ENCODE measurements at regions not wholly inside any gene's neighbourhood (a gene's known extent, or its start where the extent isn't known, plus 50 kb on each side); places are given as distances from the start of the nearest gene placed in this dataset.
A peak's percentile ranks its signal among the peaks of the same experiment; 100 is the strongest.

DNA sequence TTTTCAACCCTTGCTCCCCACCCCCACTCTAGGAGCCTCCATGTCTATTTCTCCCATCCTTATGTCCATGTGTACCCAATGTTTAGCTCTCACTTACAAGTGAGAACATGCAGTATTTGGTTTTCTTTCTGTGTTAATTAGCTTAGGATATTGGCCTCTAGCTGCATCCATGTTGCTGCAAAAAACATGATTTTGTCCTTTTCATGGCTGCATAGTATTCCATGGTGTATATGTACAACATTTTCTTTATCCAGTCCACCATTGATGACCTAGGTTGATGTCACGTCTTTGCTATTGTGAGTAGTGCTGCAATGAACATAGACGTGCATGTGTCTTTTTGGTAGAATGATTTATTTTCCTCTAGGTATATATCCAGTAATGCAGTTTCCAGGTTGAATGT, 472.8 kb downstream of the ZNF674 start:
- H3K4me3 ChIP-seq (ENCODE audit: low read depth, low read length), result no peak overlapping the region
- DNase-seq (ENCODE audit: low read depth), result no peak
- TF ChIP-seq, protein P1, sequence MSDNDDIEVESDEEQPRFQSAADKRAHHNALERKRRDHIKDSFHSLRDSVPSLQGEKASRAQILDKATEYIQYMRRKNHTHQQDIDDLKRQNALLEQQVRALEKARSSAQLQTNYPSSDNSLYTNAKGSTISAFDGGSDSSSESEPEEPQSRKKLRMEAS (IDR thresholded peaks at IDR 0.05; ENCODE audit: low read depth, low read length), result no peak
- no peak for TF ChIP-seq POLR2A (IDR thresholded peaks at IDR 0.05; ENCODE audit: extremely low read depth, insufficient read length)
- TF ChIP-seq, protein P2, sequence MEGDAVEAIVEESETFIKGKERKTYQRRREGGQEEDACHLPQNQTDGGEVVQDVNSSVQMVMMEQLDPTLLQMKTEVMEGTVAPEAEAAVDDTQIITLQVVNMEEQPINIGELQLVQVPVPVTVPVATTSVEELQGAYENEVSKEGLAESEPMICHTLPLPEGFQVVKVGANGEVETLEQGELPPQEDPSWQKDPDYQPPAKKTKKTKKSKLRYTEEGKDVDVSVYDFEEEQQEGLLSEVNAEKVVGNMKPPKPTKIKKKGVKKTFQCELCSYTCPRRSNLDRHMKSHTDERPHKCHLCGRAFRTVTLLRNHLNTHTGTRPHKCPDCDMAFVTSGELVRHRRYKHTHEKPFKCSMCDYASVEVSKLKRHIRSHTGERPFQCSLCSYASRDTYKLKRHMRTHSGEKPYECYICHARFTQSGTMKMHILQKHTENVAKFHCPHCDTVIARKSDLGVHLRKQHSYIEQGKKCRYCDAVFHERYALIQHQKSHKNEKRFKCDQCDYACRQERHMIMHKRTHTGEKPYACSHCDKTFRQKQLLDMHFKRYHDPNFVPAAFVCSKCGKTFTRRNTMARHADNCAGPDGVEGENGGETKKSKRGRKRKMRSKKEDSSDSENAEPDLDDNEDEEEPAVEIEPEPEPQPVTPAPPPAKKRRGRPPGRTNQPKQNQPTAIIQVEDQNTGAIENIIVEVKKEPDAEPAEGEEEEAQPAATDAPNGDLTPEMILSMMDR (IDR thresholded peaks at IDR 0.05; ENCODE audit: low read depth, low read length), result no peak

DNA sequence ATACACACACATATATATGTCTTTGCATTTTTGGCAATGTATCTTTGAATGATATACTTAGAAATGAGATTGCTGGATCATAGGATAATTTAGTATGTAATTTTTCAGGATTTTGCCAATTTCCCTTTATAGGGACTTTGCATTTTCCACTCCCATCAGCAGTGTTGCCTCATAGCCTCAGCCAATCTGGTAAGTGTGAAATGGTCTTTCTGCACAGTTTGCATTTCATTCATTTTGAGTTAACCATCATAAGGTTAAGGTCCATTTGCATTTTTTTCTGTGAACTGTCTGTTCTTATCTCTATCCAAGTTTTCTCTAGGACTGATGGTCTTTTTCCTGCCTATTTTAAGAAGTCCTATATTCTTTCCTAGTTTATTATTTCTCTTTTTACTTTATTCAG, 474.8 kb downstream of the ZNF674 start:
- no peak for TF ChIP-seq POLR2A (IDR thresholded peaks at IDR 0.05; ENCODE audit: extremely low read depth, insufficient read length)
- TF ChIP-seq MYC (IDR thresholded peaks at IDR 0.05; ENCODE audit: low read depth, low read length), result no peak
- TF ChIP-seq, protein P2 (IDR thresholded peaks at IDR 0.05; ENCODE audit: low read depth, low read length), result no peak
- TF ChIP-seq, protein P1 (IDR thresholded peaks at IDR 0.05; ENCODE audit: low read depth, low read length), result no peak
- DNase-seq (ENCODE audit: low read depth), result no peak

DNA sequence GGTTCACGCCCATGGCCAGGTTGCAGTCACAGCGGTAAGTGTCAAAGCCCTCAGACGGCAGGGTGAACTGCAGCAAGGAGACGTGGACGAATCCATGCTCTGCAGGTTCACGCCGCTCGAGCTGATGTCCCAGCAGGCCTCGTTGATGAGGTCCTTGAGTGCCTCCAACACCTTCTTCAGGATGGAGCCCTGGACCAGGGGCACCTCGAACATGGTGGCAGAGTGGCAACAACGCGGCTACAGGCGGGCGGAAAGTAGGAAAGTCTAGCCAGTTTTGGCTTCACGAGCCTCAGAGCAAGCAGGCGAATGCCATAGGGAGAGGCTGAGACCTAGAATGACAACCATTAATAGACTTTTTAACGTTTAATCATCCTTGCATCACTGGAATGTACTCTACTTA, 485.9 kb downstream of the ZNF674 start:
- H3K4me3 ChIP-seq (ENCODE audit: low read depth, low read length), result no peak overlapping the region
- TF ChIP-seq, protein P1 (IDR thresholded peaks at IDR 0.05; ENCODE audit: low read depth, low read length), result no peak
- TF ChIP-seq POLR2A (IDR thresholded peaks at IDR 0.05; ENCODE audit: extremely low read depth, insufficient read length) (no peak), MYC (IDR thresholded peaks at IDR 0.05; ENCODE audit: low read depth, low read length) (no peak)
- TF ChIP-seq, protein P2 (IDR thresholded peaks at IDR 0.05; ENCODE audit: low read depth, low read length), result no peak
- no peak for DNase-seq (ENCODE audit: low read depth)

More for the DNA sequence above, 474.8 kb downstream of the ZNF674 start:
- no peak overlapping the region for H3K4me3 ChIP-seq (ENCODE audit: low read depth, low read length)

DNA sequence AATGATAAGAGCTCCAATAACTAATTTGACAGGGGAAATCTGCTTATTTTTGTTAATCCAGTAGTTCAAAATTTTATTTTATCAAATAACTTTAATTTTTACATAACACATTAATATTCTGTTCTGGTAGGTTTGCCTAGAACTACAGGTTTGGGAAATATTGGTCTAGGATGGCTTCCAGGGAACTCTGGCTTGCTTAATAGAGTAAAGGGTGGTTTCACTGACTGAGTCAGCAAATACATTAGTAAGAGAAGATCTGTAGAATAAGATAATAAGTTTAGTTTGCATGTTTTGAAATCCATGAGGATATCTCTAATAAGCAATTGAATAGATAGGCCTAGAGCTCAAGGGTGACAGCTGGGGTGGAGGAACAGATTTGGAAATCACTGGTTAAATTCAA, 500.7 kb downstream of the ZNF674 start:
- TF ChIP-seq POLR2A (IDR thresholded peaks at IDR 0.05; ENCODE audit: extremely low read depth, insufficient read length) (no peak), MYC (IDR thresholded peaks at IDR 0.05; ENCODE audit: low read depth, low read length) (no peak)
- TF ChIP-seq, protein P2 (IDR thresholded peaks at IDR 0.05; ENCODE audit: low read depth, low read length), result no peak
- TF ChIP-seq, protein P1 (IDR thresholded peaks at IDR 0.05; ENCODE audit: low read depth, low read length), result no peak
- no peak overlapping the region for H3K4me3 ChIP-seq (ENCODE audit: low read depth, low read length)
- no peak for DNase-seq (ENCODE audit: low read depth)

DNA sequence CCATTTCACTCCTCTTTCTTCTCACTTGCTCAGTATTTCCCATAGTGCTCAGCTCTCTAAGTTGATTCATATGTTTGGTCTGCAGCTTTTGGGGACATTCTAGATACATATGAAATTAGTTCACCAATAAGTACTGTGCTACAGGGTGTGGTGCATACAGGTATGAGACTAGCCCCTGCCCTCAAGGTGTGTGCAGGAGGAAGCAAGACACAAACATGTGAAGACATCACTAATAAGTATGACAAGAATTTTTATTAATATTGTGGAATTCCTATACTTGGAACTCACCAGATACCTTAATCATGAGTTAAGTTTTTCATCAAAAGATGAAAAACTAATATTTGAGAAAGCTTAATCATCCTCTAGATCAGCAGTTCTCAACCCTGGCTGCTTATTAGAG, 505.2 kb downstream of the ZNF674 start:
- no peak overlapping the region for H3K4me3 ChIP-seq (ENCODE audit: low read depth, low read length)
- TF ChIP-seq, protein P2 (IDR thresholded peaks at IDR 0.05; ENCODE audit: low read depth, low read length), result no peak
- no peak for TF ChIP-seq POLR2A (IDR thresholded peaks at IDR 0.05; ENCODE audit: extremely low read depth, insufficient read length)
- TF ChIP-seq, protein P1 (IDR thresholded peaks at IDR 0.05; ENCODE audit: low read depth, low read length), result no peak
- no peak for TF ChIP-seq MYC (IDR thresholded peaks at IDR 0.05; ENCODE audit: low read depth, low read length)
- no peak for DNase-seq (ENCODE audit: low read depth)

DNA sequence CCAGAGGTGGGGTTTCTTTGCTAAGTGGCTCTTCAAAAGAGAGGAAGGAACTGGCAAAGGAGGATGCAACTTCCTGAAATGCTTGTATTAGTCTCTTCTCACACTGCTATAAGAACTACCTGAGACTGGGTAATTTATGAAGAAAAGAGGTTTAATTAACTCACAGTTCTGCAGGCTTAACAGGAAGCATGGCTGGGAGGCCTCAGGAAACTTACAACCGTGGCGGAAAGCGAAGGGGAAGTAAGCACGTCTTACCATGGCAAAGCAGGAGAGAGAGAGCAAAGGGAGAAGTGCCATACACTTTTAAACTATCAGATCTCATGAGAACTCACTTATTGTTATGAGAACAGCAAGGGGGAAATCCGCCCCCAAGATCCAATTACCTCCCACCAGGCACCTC, 505.7 kb downstream of the ZNF674 start:
- TF ChIP-seq POLR2A (IDR thresholded peaks at IDR 0.05; ENCODE audit: extremely low read depth, insufficient read length) (no peak), MYC (IDR thresholded peaks at IDR 0.05; ENCODE audit: low read depth, low read length) (no peak)
- TF ChIP-seq, protein P2 (IDR thresholded peaks at IDR 0.05; ENCODE audit: low read depth, low read length), result no peak
- DNase-seq (ENCODE audit: low read depth), result peak; percentile 20
- no peak overlapping the region for H3K4me3 ChIP-seq (ENCODE audit: low read depth, low read length)

All from NB4 (cell line).